Activated CD4-positive, alpha-beta T cell treated with anti-CD3 and anti-CD28 coated beads, Interleukin-2, amount 50 U/mL, for 24 hours (primary cell): ENCODE measurements at regions not wholly inside any gene's neighbourhood (a gene's known extent, or its start where the extent isn't known, plus 50 kb on each side); places are given as distances from the start of the nearest gene placed in this dataset.
"Not testable (repeated sequence)": the region's sequence is repeated elsewhere in the genome, so short reads cannot be mapped to it uniquely, and the experiment has no call there.

Experiments used
- DNase-seq, 2 donors: peaks; one replicate each; pipeline ENCODE4 v3.0.0-alpha.2; 2020; ENCODE audit warnings: low read depth in 1 of 2, low spot score in 1 of 2

DNA sequence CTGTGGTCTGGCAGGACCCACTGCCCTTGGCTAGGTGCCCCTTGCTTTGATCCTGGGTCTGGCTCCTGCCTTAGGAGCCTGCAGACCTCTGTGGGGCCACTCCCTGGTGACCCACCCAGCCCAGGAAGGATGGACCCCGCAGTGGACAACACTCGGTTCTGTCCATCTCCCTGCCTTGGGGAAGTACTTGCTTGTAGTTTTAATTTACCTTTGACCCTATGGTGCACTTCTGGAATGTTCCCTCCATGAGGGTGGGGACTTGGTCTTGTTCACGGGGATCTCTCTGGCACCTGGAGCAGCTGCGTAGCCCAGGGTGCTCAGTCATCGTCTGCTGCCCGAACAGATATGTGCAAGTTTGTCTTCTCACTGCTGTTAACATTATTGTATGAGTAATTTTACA is 171.3 kb downstream of the TRIM43 start:
- not testable (repeated sequence) for DNase-seq

DNA sequence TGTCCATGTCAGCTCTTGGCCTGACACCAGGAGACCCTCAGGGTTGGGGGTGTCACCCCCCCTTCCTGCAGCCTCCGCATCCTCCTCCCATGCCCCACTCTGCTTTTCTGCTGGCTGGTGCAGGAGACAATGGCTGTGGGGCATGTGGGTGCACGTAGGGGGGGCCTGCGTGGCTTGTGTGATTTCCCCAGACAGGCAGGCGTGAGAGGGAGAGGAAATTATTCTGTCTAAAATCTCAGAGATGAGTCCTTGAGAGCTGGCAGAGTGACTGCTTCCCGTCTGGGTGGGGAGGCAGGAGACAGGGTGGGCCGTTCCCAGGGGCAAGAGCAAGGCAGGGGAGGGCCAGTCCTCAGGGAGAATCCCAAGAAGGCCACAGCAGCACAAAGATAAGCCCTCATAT is 173.2 kb downstream of the TRIM43 start:
- DNase-seq = not testable (repeated sequence)

DNA sequence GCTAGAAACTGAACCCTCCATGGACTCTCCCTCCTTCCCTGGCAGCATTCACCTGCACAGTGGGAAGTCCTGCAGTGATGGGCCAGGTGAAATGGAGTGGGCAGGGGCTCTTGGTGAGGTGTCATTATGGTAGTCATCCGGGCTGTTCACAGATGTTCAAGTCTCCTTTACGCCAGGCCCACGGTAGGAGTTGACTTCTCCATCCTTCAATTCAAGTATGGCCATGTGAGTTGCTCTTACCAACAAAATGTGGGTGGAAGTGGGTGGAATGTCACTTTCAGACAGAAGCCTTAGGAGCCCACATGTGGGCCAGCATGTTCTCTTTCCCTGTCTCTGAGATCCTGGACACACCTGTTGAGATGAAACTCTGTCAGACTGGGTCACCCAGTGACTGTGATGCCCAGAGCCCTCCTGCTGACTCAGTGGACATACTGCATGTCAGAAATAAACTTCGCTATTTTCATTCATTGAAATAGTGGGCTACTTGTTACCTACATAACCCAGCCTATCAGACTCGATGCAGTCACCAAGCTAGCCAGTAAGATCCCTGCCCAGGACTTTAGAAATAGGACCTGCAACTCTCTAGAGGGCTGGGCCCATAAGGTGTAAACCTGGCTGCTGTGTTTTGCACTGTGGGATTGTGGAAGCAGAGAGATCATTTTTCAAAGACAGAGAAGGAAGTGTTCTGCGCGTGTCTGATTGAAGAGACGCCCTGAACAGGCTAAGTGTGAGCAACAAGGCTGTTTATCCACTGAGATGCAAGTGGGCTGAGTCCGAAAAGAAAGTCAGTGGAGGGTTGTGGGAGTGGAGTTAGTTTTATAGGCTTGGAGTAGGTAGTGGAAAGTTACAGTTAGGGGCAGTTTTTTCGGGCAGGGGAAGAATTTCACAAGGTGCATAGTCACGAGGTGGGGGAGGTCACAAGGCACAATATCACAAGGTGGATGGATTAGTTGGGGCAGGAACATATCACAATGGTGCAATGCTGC is 174.4 kb downstream of the TRIM43 start:
- not testable (repeated sequence) for DNase-seq

DNA sequence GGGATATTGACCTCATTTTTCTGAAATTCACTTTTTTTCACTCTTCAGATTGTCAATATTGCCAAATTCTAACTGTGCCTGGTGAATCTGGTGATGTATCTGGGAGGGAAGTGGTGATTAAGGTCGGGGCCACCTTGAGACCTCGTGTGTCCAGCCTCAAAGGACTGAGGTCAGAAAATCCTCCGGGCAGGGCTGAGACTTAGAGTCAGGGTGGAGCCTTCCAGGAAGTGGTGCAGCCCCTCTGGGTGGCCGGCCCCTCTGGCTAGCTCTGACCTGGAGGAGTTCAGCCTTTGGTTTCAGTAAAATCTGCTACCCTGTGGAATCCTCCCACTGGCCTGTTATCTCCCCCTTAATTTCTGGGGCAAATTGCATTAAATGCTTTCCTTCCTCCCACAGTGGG is 175.7 kb downstream of the TRIM43 start:
- DNase-seq = not testable (repeated sequence)

DNA sequence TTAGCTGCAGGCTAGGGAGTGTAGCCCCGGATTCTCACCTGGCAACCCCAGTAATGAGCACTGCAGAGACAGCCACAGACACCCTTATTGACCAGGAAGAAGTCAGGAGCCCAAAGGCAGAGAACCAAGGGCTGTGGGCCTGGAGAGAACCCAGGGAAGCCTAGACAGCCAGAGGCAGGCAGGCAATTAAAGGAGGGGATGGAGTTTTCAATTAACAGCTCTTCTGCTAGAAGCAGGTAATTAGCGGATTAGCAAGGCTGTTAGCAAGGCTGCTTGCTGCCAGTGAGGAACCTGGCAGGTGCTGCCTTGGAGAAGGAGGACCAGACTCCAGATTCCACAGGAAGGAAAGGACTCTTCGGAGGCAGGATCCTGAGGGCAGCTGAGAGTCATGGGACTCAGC is 176.1 kb downstream of the TRIM43 start:
- DNase-seq = not testable (repeated sequence)

DNA sequence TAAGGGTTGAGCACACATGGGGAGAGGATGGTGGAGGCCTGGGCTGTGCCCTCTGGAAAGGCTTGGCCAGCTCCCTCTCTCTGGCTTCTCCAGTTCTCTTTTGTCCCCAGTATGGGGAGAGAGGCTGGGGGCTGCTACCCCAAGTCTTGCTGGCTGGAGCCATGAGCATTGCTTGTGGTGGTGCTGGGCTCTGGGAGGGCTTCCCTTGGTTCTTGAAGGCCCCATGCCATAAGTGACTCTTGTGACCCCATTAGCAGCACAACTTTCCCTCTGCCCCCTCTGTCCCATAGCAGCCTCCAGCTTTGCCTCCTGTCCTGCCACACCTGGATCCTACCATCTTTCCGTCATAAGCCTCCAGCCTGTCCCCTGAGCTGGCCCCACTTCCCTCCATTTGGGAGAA is 177.5 kb downstream of the TRIM43 start:
- not testable (repeated sequence) for DNase-seq

DNA sequence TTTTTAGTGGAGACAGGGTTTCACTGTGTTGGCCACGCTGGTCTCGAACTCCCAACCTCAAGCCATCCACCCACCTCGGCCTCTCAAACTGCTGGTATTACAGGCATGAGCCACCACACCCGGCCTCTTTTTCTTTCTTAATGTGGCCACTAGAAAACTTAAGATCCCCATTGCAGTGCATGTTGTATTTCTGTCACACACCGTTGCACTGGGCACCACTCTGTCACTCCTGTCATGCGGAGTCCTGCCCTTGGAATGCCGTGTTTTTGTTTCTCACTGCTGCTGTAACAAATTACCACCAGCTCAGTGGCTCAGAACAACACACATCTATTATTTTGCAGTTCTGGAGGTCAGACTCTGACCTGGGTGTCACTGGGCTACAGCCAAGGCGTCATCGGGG is 178.9 kb downstream of the TRIM43 start:
- DNase-seq = not testable (repeated sequence)

DNA sequence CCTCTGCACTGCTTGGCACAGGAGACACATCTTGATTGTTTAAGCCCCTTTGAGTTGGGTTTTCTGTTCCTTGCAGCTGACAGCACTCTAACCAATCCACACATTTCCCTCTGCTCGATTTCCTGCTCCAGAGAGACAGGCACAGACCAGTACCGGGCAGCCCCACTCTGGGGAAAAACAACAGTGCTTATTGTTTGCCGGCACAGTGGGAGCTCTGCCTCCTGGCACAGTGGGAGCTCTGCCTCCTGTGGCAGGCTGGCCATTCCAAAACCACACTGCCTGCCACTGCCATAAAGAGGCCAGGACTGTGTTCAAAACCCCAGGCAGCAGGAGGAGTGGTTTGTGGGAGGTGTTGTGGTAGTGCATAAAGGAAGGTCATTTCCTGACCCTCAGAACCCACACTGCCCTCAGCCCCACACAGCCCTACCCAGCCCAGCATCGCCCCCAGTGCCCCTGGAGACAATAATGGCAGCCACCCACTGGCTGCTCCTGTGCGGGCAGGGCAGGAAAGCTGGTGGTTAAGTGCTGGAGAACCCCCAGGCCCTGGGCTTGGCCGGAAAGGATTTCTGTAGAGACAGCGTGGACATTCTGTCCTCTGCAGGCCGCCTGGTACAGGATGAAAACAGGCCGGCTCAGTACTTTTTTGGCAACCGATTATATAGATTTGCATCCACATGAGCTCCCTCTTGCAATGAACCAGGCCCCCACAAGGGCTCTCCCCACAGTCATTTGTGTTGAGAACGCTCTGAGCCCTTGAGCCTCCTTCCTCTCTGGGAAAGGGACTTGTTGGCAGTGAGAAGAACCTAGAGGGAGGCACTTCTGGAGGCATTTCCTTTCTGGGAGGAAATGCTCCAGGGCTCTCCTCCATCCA is 182.8 kb downstream of the TRIM43 start:
- not testable (repeated sequence) for DNase-seq

DNA sequence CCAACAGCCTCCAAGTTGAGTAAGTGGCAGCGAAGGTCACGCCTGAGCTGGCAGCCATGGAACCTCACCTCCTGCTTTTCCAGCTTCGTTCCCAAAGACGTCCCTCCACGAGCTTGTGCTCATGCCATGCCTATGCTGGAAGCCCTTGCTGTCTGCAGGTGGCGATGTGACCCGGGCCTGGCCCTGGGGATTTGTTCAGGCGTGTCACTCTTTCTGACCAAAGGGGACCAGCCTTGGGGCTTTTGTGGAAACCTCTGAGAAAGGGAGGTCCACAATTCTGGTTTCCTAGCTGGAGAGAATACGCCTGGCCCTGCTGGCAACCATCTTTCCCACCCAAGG is 183.4 kb downstream of the TRIM43 start:
- DNase-seq = not testable (repeated sequence)
